IMR-90 (cell line): ENCODE measurements at regions not wholly inside any gene's neighbourhood (a gene's known extent, or its start where the extent isn't known, plus 50 kb on each side); places are given as distances from the start of the nearest gene placed in this dataset.

Experiments
- ATAC-seq: fragments of 200-7000 bp; cut with Tn5 transposase; 2 replicates; pipeline ENCODE4 v1.9.1; 2020; ENCODE audit warnings: low read depth, mild to moderate bottlenecking, moderate library complexity
- BruUV-seq: library from RNA; stranded (reverse); fragments of 400-500 nt; replicated peaks from 2 replicates; lab custom pipeline; 2021; lab: Mats Ljungman, UMichigan
- CTCF ChIA-PET: fragments of 300-600 bp; formaldehyde crosslinking; extraction: SDS; loops from one replicate; lab custom pipeline; 2021; ENCODE audit warnings: antibody characterized with exemption; lab: Yijun Ruan, JAX
- POLR2A ChIA-PET: fragments of 300-600 bp; sonication (Branson Sonifier 250); formaldehyde crosslinking; loops from one replicate; lab custom pipeline; 2022; ENCODE audit warnings: antibody characterized with exemption; ENCODE audit not compliant: unreplicated experiment; lab: Charles Lee
- DNase-seq: peaks from one replicate; pipeline ENCODE4 v3.0.0; 2013
- H2AFZ ChIP-seq: replicated peaks from 2 replicates; pipeline ENCODE3; 2013; ENCODE audit warnings: low read length, mild to moderate bottlenecking; ENCODE audit not compliant: poor library complexity
- H2AK5ac ChIP-seq: 2 replicates; pipeline ENCODE4 v1.6.1; 2013; ENCODE audit warnings: low read depth, low read length, inconsistent platforms
- H2AK9ac ChIP-seq: replicated peaks from 2 replicates; pipeline ENCODE3; 2013; ENCODE audit warnings: mild to moderate bottlenecking, low read depth, low read length, moderate library complexity; ENCODE audit not compliant: poor library complexity
- H2BK120ac ChIP-seq: 2 replicates; pipeline ENCODE4 v1.6.1; 2013; ENCODE audit warnings: low read depth, low read length, inconsistent platforms
- H2BK15ac ChIP-seq: 3 replicates; pipeline ENCODE4 v1.6.1; 2013; ENCODE audit warnings: low read depth, low read length, inconsistent platforms
- H2BK20ac ChIP-seq: 2 replicates; pipeline ENCODE4 v1.6.1; 2013; ENCODE audit warnings: low read depth, mild to moderate bottlenecking, inconsistent platforms, low read length, moderate library complexity
- H2BK5ac ChIP-seq: 2 replicates; pipeline ENCODE4 v1.6.1; 2013; ENCODE audit warnings: mild to moderate bottlenecking, low read depth, low read length, inconsistent platforms; ENCODE audit not compliant: poor library complexity, severe bottlenecking
- H3K14ac ChIP-seq: replicated peaks from 2 replicates; pipeline ENCODE4 v1.6.1; 2013; ENCODE audit warnings: low read depth, low read length, inconsistent platforms
- H3K18ac ChIP-seq: 2 replicates; pipeline ENCODE4 v1.6.1; 2013; ENCODE audit warnings: low read depth, low read length, control low read depth
- H3K23ac ChIP-seq: 2 replicates; pipeline ENCODE4 v1.6.1; 2013; ENCODE audit warnings: low read depth, low read length, inconsistent platforms
- H3K27ac ChIP-seq: 2 replicates; pipeline ENCODE4 v1.5.1; 2013; ENCODE audit warnings: mild to moderate bottlenecking, control low read depth, low read length; ENCODE audit not compliant: insufficient read depth
- H3K27me3 ChIP-seq: 2 replicates; pipeline ENCODE4 v1.6.1; 2013; ENCODE audit warnings: low read length; ENCODE audit not compliant: control insufficient read depth, insufficient read depth
- H3K36me3 ChIP-seq: 2 replicates; pipeline ENCODE4 v1.6.1; 2013; ENCODE audit warnings: low read length, mixed read lengths; ENCODE audit not compliant: control insufficient read depth, insufficient read depth
- H3K4ac ChIP-seq: 2 replicates; pipeline ENCODE4 v1.6.1; 2013; ENCODE audit warnings: low read depth, low read length, inconsistent platforms
- H3K4me1 ChIP-seq: 2 replicates; pipeline ENCODE4 v1.6.1; 2013; ENCODE audit warnings: low read length, mixed read lengths; ENCODE audit not compliant: control insufficient read depth, insufficient read depth
- H3K4me2 ChIP-seq: 2 replicates; pipeline ENCODE4 v1.6.1; 2013; ENCODE audit warnings: low read depth, mild to moderate bottlenecking, control low read depth, low read length, moderate library complexity
- H3K4me3 ChIP-seq: 2 replicates; pipeline ENCODE4 v1.5.1; 2013; ENCODE audit warnings: low read depth, mild to moderate bottlenecking, control low read depth, low read length, moderate library complexity; ENCODE audit not compliant: insufficient read depth
- H3K56ac ChIP-seq: 2 replicates; pipeline ENCODE4 v1.6.1; 2013; ENCODE audit warnings: low read length, inconsistent platforms; ENCODE audit not compliant: insufficient read depth; ENCODE audit errors: extremely low read depth
- H3K79me1 ChIP-seq, 2 experiments: 2 replicates each; pipeline ENCODE4 v1.6.1; 2013; ENCODE audit warnings: low read length in 2 of 2, inconsistent platforms in 1 of 2, low read depth in 1 of 2
- H3K9ac ChIP-seq: 2 replicates; pipeline ENCODE4 v1.6.1; 2013; ENCODE audit warnings: low read depth, low read length, control low read depth
- H3K9me1 ChIP-seq: 2 replicates; pipeline ENCODE4 v1.6.1; 2013; ENCODE audit warnings: low read length, inconsistent platforms; ENCODE audit not compliant: insufficient read depth
- H3K9me3 ChIP-seq: 2 replicates; pipeline ENCODE4 v1.6.1; 2013; ENCODE audit warnings: low read length; ENCODE audit not compliant: control insufficient read depth, insufficient read depth
- H4K20me1 ChIP-seq: 2 replicates; pipeline ENCODE4 v1.6.1; 2013; ENCODE audit warnings: low read length, inconsistent platforms; ENCODE audit not compliant: insufficient read depth
- H4K5ac ChIP-seq: 2 replicates; pipeline ENCODE4 v1.6.1; 2013; ENCODE audit warnings: mild to moderate bottlenecking, low read depth, low read length, control low read depth
- H4K8ac ChIP-seq, 2 experiments: 2 replicates each; pipeline ENCODE4 v1.6.1; 2013; ENCODE audit warnings: low read depth in 2 of 2, low read length in 2 of 2, control low read depth in 1 of 2, inconsistent platforms in 1 of 2
- H4K91ac ChIP-seq: 2 replicates; pipeline ENCODE4 v1.6.1; 2013; ENCODE audit warnings: low read depth, low read length, inconsistent platforms; ENCODE audit not compliant: insufficient read depth
- MAFK ChIP-seq: IDR thresholded peaks from 2 replicates; pipeline ENCODE4 v1.6.1; 2012; ENCODE audit warnings: low read depth, low read length, improper control_type of control experiment
- dilution Hi-C: fragments of 300-500 bp; cut with HindIII; formaldehyde crosslinking; loops from one replicate; pipeline ENCODE4 v1.14.3; 2018; ENCODE audit warnings: low sequenced_read_pairs; ENCODE audit not compliant: unreplicated experiment
- in situ Hi-C: fragments of 300-500 bp; cut with MboI; formaldehyde crosslinking; loops from 3 replicates; pipeline ENCODE4 v1.14.3; 2019; ENCODE audit warnings: low sequenced_read_pairs, inconsistent platforms, mixed read lengths
- intact Hi-C: fragments of 100-400 bp; cut with micrococcal nuclease; formaldehyde crosslinking; loops from 2 replicates; pipeline ENCODE4 v1.10.0; 2022

DNA sequence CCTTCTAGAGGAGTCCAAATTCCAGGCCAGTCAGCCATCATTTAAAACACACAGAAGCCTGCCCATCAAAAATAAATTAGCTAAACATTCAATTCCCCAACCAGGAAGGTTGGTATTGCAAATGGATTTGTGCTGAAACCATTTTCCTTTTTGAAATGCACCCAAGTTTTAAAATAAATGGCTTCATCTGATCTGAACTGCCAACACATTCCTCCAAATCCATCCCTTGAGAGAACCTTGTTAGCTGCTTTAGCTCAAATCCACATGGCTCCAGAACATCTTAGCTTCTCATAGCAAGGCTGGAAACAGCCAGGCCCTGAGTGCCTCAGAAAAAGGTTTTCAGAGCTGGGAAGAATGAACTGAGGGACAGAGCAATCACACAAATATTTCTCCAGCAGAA, 306.3 kb downstream of the FZD1 start:
- H3K18ac ChIP-seq, result no peak overlapping the region
- H3K36me3 ChIP-seq, result no peaks in the 10 kb centered on the region
- no peak overlapping the region for H3K4ac ChIP-seq
- no peak overlapping the region for H2BK15ac ChIP-seq
- no peaks in the 10 kb centered on the region for H4K20me1 ChIP-seq
- H3K9ac ChIP-seq, result no peak overlapping the region
- no peak overlapping the region for H2BK5ac ChIP-seq
- H4K91ac ChIP-seq, result no peak overlapping the region
- no TSS peak for BruUV-seq
- H2AK5ac ChIP-seq, result no peak overlapping the region
- in situ Hi-C loops (no loop called here), intact Hi-C loops (no loop called here), dilution Hi-C loops (no loop called here)
- TF ChIP-seq MAFK, result no peak
- H2AK9ac ChIP-seq, result no peak overlapping the region
- no peak overlapping the region for H2BK20ac ChIP-seq
- no peak overlapping the region for H3K56ac ChIP-seq
- no peak overlapping the region for H2AFZ ChIP-seq
- no peak overlapping the region for H4K8ac ChIP-seq
- H3K27me3 ChIP-seq, result peaks cover 2% of the 10 kb centered on the region; the same call in 1 of the 2 replicates
- no peaks in the 10 kb centered on the region for H3K79me1 ChIP-seq
- no peak overlapping the region for H3K23ac ChIP-seq
- no peak overlapping the region for H4K5ac ChIP-seq
- no peaks in the 10 kb centered on the region; the same call in 1 of the 2 replicates for H3K4me1 ChIP-seq
- H2BK120ac ChIP-seq, result no peak overlapping the region
- ChIA-PET CTCF (no interaction called here), POLR2A (no interaction called here)
- no peak for ATAC-seq
- H3K4me2 ChIP-seq, result no peak overlapping the region
- no peaks in the 10 kb centered on the region for H3K9me3 ChIP-seq
- H3K27ac ChIP-seq, result no peak overlapping the region
- no peaks in the 10 kb centered on the region for H3K9me1 ChIP-seq
- no peak overlapping the region for H3K14ac ChIP-seq
- DNase-seq, result no peak
- no peak overlapping the region for H3K4me3 ChIP-seq
